ENCODE measurements at regions not wholly inside any gene's neighbourhood (a gene's known extent, or its start where the extent isn't known, plus 50 kb on each side); places are given as distances from the start of the nearest gene placed in this dataset.

GRCh38 chr5:67996596-67996995 lies 219.0 kb upstream of the PIK3R1 start:
- H2BK120ac ChIP-seq (ENCODE audit: insufficient read depth, low read length, poor library complexity), result no peak overlapping the region
- no peaks in the 10 kb centered on the region for H3K27me3 ChIP-seq (ENCODE audit: insufficient read depth, low read length)
- WGBS (ENCODE audit: extremely low coverage, insufficient coverage, insufficient read length), result no CpG with 5 or more reads among the region's 10 CpGs

GRCh38 chr5:67992923-67993322 lies 222.6 kb upstream of the PIK3R1 start:
- Histone ChIP-seq H3K14ac (ENCODE audit: low read length) (no peak overlapping the region), H3K27ac (ENCODE audit: low read depth, low read length) (no peak overlapping the region), H4K91ac (ENCODE audit: low read depth, low read length) (no peak overlapping the region), H3K79me1 (ENCODE audit: low read length) (no peaks in the 10 kb centered on the region), H3K9me3 (ENCODE audit: insufficient read depth, low read depth, low read length) (no peaks in the 10 kb centered on the region), H4K12ac (ENCODE audit: low read depth, low read length) (no peak overlapping the region), H3K18ac (ENCODE audit: low read length) (no peak overlapping the region), H4K8ac (ENCODE audit: low read depth, low read length) (no peak overlapping the region), H2BK120ac (ENCODE audit: insufficient read depth, low read length, poor library complexity) (no peak overlapping the region), H3K23ac (ENCODE audit: low read length) (no peak overlapping the region), H3K4ac (ENCODE audit: low read depth, low read length) (no peak overlapping the region), H3K9ac (ENCODE audit: low read length) (no peak overlapping the region), H3K4me2 (ENCODE audit: low read length) (no peak overlapping the region), H3K27me3 (ENCODE audit: insufficient read depth, low read length) (no peaks in the 10 kb centered on the region), H2BK12ac (ENCODE audit: low read length) (no peak overlapping the region), H3K4me1 (ENCODE audit: control insufficient read depth in 1 of 2, insufficient read depth in 2 of 2, low read length in 2 of 2) (peaks cover 3 to 5% of the 10 kb centered on the region in 2 experiments), H2AK5ac (ENCODE audit: low read length) (no peak overlapping the region), H3K36me3 (ENCODE audit: control insufficient read depth in 1 of 2, insufficient read depth in 2 of 2, low read length in 2 of 2) (no peaks in the 10 kb centered on the region), H2AFZ (ENCODE audit: insufficient read depth, low read length, poor library complexity) (no peak overlapping the region), H2BK5ac (ENCODE audit: low read depth, low read length, poor library complexity) (no peak overlapping the region), H3K79me2 (ENCODE audit: control insufficient read depth, insufficient read depth, low read length, poor library complexity) (no peaks in the 10 kb centered on the region), H3K4me3 (ENCODE audit: low read depth, low read length) (no peak overlapping the region)
- no peak for DNase-seq
- no CpG with 5 or more reads among the region's 3 CpGs for WGBS (ENCODE audit: extremely low coverage, insufficient coverage, insufficient read length)

More at GRCh38 chr5:67996596-67996995, 219.0 kb upstream of the PIK3R1 start:
- no peak overlapping the region for H3K4me3 ChIP-seq (ENCODE audit: low read depth, low read length)
- H3K36me3 ChIP-seq (ENCODE audit: control insufficient read depth in 1 of 2, insufficient read depth in 2 of 2, low read length in 2 of 2), result no peaks in the 10 kb centered on the region
- H3K9me3 ChIP-seq (ENCODE audit: insufficient read depth, low read depth, low read length), result no peaks in the 10 kb centered on the region
- no peak overlapping the region for H3K4ac ChIP-seq (ENCODE audit: low read depth, low read length)
- no peak overlapping the region for H3K23ac ChIP-seq (ENCODE audit: low read length)
- H3K79me2 ChIP-seq (ENCODE audit: control insufficient read depth, insufficient read depth, low read length, poor library complexity), result no peaks in the 10 kb centered on the region
- no peak overlapping the region for H3K18ac ChIP-seq (ENCODE audit: low read length)
- no peak overlapping the region for H3K9ac ChIP-seq (ENCODE audit: low read length)
- no peak overlapping the region for H4K8ac ChIP-seq (ENCODE audit: low read depth, low read length)
- H2AFZ ChIP-seq (ENCODE audit: insufficient read depth, low read length, poor library complexity), result no peak overlapping the region
- H3K79me1 ChIP-seq (ENCODE audit: low read length), result no peaks in the 10 kb centered on the region
- H3K4me1 ChIP-seq (ENCODE audit: control insufficient read depth in 1 of 2, insufficient read depth in 2 of 2, low read length in 2 of 2), result peaks cover 7 to 10% of the 10 kb centered on the region in 2 experiments
- no peak overlapping the region for H2BK5ac ChIP-seq (ENCODE audit: low read depth, low read length, poor library complexity)
- H3K27ac ChIP-seq (ENCODE audit: low read depth, low read length), result no peak overlapping the region
- H2AK5ac ChIP-seq (ENCODE audit: low read length), result no peak overlapping the region
- H2BK12ac ChIP-seq (ENCODE audit: low read length), result no peak overlapping the region
- H3K4me2 ChIP-seq (ENCODE audit: low read length), result no peak overlapping the region
- peak overlapping the region; percentile 15 for H3K14ac ChIP-seq (ENCODE audit: low read length)
- no peak overlapping the region for H4K12ac ChIP-seq (ENCODE audit: low read depth, low read length)
- DNase-seq, result no peak
- no peak overlapping the region for H4K91ac ChIP-seq (ENCODE audit: low read depth, low read length)

GRCh38 chr5:67989456-67989855 lies 226.1 kb upstream of the PIK3R1 start:
- Histone ChIP-seq H3K27ac (ENCODE audit: low read depth, low read length) (no peak overlapping the region), H3K9me3 (ENCODE audit: insufficient read depth, low read depth, low read length) (no peaks in the 10 kb centered on the region), H2BK12ac (ENCODE audit: low read length) (no peak overlapping the region), H3K4me2 (ENCODE audit: low read length) (no peak overlapping the region), H3K23ac (ENCODE audit: low read length) (no peak overlapping the region), H2BK120ac (ENCODE audit: insufficient read depth, low read length, poor library complexity) (no peak overlapping the region), H4K91ac (ENCODE audit: low read depth, low read length) (peak overlapping the region; percentile 28), H3K14ac (ENCODE audit: low read length) (no peak overlapping the region), H3K9ac (ENCODE audit: low read length) (no peak overlapping the region), H3K18ac (ENCODE audit: low read length) (no peak overlapping the region), H2BK5ac (ENCODE audit: low read depth, low read length, poor library complexity) (no peak overlapping the region), H3K4ac (ENCODE audit: low read depth, low read length) (no peak overlapping the region), H3K4me1 (ENCODE audit: control insufficient read depth in 1 of 2, insufficient read depth in 2 of 2, low read length in 2 of 2) (peaks cover 5 to 8% of the 10 kb centered on the region in 2 experiments), H2AK5ac (ENCODE audit: low read length) (no peak overlapping the region), H3K4me3 (ENCODE audit: low read depth, low read length) (no peak overlapping the region), H3K36me3 (ENCODE audit: control insufficient read depth in 1 of 2, insufficient read depth in 2 of 2, low read length in 2 of 2) (no peaks in the 10 kb centered on the region), H4K12ac (ENCODE audit: low read depth, low read length) (no peak overlapping the region), H3K27me3 (ENCODE audit: insufficient read depth, low read length) (no peaks in the 10 kb centered on the region), H2AFZ (ENCODE audit: insufficient read depth, low read length, poor library complexity) (no peak overlapping the region), H4K8ac (ENCODE audit: low read depth, low read length) (no peak overlapping the region), H3K79me2 (ENCODE audit: control insufficient read depth, insufficient read depth, low read length, poor library complexity) (no peaks in the 10 kb centered on the region), H3K79me1 (ENCODE audit: low read length) (peaks cover 11% of the 10 kb centered on the region)
- whole genome bisulfite sequencing (ENCODE audit: extremely low coverage, insufficient coverage, insufficient read length), result no CpG with 5 or more reads among the region's 2 CpGs
- DNase-seq, result peak; percentile 31 to 60

- Histone ChIP-seq H2AFZ (ENCODE audit: insufficient read depth, low read length, poor library complexity) (no peak overlapping the region), H2BK120ac (ENCODE audit: insufficient read depth, low read length, poor library complexity) (no peak overlapping the region), H3K27me3 (ENCODE audit: insufficient read depth, low read length) (no peaks in the 10 kb centered on the region), H2BK12ac (ENCODE audit: low read length) (no peak overlapping the region), H3K18ac (ENCODE audit: low read length) (no peak overlapping the region), H4K8ac (ENCODE audit: low read depth, low read length) (no peak overlapping the region), H4K12ac (ENCODE audit: low read depth, low read length) (no peak overlapping the region), H3K4me2 (ENCODE audit: low read length) (no peak overlapping the region), H3K9ac (ENCODE audit: low read length) (no peak overlapping the region), H3K79me2 (ENCODE audit: control insufficient read depth, insufficient read depth, low read length, poor library complexity) (no peaks in the 10 kb centered on the region), H3K27ac (ENCODE audit: low read depth, low read length) (peak overlapping the region; percentile 14), H3K9me3 (ENCODE audit: insufficient read depth, low read depth, low read length) (no peaks in the 10 kb centered on the region), H3K36me3 (ENCODE audit: control insufficient read depth in 1 of 2, insufficient read depth in 2 of 2, low read length in 2 of 2) (no peaks in the 10 kb centered on the region), H3K14ac (ENCODE audit: low read length) (no peak overlapping the region), H2AK5ac (ENCODE audit: low read length) (no peak overlapping the region), H3K23ac (ENCODE audit: low read length) (no peak overlapping the region), H2BK5ac (ENCODE audit: low read depth, low read length, poor library complexity) (no peak overlapping the region), H3K4me3 (ENCODE audit: low read depth, low read length) (no peak overlapping the region), H3K79me1 (ENCODE audit: low read length) (peaks cover 12% of the 10 kb centered on the region), H4K91ac (ENCODE audit: low read depth, low read length) (no peak overlapping the region), H3K4ac (ENCODE audit: low read depth, low read length) (no peak overlapping the region), H3K4me1 (ENCODE audit: control insufficient read depth in 1 of 2, insufficient read depth in 2 of 2, low read length in 2 of 2) (peaks cover 5 to 8% of the 10 kb centered on the region in 2 experiments)
- no peak for DNase-seq
- no CpG with 5 or more reads among the region's 2 CpGs for WGBS (ENCODE audit: extremely low coverage, insufficient coverage, insufficient read length)
Measured at GRCh38 chr5:67986761-67987160, 228.8 kb upstream of the PIK3R1 start.
